ENCODE measurements at regions not wholly inside any gene's neighbourhood (a gene's known extent, or its start where the extent isn't known, plus 50 kb on each side); places are given as distances from the start of the nearest gene placed in this dataset.

- peak; percentile 25 for DNase-seq (ENCODE audit: low read depth)
Measured at GRCh38 chrX:40278340-40279090, 180.8 kb upstream of the BCOR start.

DNA sequence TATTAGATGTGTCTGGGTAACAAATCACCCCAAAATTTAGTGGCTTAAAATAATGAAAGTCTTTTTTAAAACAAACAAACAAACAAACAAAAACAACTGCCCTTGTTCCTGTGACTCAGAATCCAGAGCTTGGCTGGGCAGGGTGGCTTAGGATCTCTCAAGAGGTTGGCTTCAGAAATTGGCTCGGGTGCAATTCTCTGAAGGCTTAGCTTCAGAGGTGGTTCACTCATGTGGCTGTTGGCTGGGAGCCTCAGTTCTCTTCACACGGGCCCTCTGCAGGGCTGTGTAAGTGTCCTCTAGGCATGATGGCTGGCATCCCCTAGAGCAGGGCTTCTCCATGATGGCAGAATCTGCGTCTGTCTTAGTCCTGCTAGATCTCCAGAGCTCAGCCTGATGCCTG is 179.9 kb upstream of the BCOR start:
- no peak for DNase-seq (ENCODE audit: low read depth)

DNA sequence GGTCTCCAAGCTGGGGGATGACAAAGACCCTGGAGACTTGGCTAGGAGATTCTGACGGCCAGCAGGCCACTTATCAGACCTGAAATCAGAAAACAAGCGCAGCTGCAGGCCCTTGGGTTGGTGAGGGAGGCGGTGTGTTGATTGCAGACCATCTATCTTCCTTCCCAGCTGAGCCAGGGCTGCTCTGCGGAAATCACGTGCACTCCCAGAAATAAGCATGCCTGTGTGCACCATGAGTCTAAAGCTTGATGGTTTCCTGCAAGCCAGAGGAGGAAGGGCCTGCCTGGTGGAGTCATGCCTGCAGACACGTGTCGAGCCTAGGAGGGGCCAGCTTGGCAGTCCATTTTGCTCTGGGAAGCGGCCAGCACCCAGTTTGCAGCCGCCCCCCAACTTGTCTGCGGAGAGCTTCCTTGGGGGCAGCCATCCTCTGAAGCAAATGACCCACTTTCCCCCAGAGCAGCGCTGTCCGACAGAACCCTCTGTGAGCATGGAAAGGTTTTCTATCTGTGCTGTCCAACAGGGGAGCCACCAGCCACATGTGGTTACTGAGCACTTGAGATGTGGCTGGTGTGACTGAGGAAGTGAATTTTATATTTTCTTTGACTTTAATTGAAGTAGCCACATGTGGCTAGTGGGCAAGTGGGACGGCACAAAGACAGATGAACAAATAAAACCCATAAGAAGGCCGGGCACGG is 175.7 kb upstream of the BCOR start:
- no peak for DNase-seq (ENCODE audit: low read depth)

GRCh38 chrX:40272776-40273175 is 175.0 kb upstream of the BCOR start:
- DNase-seq (ENCODE audit: low read depth), result no peak

- DNase-seq (ENCODE audit: low read depth), result no peak
Measured at GRCh38 chrX:40272141-40272540, 174.4 kb upstream of the BCOR start.

- no peak for DNase-seq (ENCODE audit: low read depth)
Measured at GRCh38 chrX:40268188-40268520, 170.4 kb upstream of the BCOR start.

DNA sequence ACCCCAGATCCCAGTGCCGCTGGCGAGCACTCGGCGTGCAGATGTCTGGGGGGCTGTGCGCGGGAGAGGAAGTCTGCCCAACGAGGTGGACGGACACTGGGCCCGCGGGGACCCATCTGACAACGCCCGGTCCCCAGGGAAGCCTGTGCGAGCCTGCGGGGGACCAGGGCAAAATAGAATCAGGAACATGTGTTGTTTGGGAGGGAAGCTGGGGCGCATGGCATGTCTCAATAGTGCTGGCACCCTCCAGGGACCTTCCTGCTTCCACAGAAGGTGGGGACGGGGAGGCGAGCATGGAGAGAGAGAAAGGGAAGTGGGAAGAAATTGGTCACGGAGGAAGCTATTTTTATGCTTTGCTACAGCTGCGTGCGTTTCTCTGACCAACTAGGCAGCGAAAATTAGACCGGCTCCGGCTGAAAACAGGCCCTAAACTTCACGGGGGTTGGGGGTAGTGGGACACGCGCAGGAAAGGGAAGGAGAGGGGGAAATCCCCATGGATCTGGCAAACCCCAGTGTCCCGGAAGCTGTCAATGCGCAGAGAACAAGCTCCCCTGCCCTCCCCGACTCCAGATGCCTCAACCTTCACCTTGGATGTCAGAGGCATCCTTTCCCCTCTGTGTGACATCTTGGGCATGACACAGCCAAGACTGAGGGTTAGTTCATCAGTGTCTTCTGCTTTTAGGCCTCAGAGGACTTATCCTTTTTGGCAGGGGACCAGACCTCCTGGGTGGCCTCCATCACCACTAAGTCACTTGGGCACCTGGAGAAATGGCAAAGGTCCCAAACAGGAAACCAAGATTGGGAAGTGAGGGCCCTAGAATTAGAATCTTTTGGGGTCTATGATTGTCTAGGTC is 169.8 kb upstream of the BCOR start:
- DNase-seq (ENCODE audit: low read depth), result no peak

GRCh38 chrX:40266490-40267333 is 169.0 kb upstream of the BCOR start:
- peak; percentile 30 for DNase-seq (ENCODE audit: low read depth)

DNA sequence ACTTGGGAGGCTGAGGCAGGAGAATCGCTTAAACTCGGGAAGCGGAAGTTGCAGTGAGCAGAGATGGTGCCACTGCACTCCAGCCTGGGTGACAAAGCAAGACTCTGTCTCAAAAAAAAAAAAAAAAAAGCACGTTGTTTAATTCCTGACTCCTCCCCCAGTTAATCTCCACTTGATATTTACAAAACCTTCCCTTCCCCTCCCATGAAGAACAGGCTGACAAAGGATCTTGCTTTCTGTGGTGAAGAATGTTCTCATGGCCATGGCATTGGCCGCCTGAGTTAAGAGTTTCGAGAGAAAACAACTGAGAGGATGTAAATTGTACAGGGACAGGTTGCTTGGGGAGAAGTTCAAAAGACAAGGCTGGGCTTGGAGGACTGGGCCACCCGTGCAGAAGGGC is 168.2 kb upstream of the BCOR start:
- no peak for DNase-seq (ENCODE audit: low read depth)

DNA sequence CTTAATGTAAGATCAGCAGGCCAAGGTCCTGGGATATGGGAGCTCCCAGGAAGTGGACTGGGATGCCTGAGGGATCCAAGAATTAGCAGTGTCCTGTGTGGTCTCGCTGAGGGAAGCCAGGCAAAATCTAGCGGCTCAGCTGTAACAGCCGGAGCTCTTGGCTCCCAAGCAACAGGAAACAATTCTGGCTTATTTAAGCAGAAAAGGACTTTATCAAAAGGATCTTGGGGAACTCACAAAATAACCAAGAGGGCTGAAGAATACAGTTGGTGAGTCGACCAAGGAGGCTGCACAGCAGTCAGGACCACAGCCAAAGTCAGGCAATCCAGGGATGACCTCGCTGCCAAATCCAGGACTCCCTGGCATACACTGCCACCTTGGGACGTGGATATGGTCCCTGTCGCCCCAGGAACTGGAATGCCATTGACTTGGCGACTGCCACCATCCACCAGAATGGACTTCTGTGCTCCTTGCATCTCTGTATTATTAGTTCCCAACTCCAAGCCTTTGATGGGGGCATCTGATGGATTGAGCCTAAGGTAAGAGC is 165.3 kb upstream of the BCOR start:
- no peak for DNase-seq (ENCODE audit: low read depth)

DNA sequence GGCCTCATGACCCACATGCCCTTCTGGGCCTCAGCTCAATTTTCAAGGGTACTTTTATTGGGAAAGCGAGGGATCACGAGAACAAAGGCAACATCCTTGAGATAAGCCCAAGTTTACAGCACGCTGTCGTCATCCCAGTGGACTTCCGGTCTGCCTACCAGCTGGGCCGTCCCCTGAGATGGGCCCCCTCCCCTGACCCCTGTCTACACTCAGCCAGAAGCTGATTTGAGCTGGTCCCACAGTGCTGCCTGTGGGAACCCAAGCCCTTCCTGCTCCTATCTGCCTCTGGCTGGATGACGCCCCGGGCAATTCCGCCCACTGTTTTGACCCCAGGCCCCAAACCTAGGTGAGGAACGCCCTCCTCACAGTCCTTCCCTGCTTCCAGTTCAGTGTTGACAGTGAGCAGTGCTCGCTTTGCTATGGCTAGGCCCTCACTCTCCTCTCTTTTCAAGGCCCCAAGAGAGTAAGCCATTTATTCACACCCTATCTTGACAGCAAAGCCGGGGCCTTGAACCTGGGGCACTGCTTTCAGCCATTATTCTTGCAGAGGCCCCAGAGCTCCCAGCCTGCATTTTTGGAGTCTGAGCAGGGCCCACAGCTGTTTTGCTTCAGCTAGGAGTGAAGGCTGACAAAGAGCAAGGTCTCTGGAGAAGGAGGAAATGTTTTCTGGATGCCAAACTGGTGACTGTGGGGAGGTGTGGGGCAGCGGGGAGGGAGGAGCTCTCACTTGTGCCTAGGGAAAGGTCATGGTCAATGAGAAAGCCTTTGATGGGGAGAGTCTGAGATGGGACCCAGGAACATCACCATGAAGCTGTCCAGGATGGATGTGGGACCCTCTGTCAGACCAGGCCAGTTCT is 164.6 kb upstream of the BCOR start:
- no peak for DNase-seq (ENCODE audit: low read depth)

- DNase-seq (ENCODE audit: low read depth), result no peak
Measured at GRCh38 chrX:40261833-40262156, 164.0 kb upstream of the BCOR start.

DNA sequence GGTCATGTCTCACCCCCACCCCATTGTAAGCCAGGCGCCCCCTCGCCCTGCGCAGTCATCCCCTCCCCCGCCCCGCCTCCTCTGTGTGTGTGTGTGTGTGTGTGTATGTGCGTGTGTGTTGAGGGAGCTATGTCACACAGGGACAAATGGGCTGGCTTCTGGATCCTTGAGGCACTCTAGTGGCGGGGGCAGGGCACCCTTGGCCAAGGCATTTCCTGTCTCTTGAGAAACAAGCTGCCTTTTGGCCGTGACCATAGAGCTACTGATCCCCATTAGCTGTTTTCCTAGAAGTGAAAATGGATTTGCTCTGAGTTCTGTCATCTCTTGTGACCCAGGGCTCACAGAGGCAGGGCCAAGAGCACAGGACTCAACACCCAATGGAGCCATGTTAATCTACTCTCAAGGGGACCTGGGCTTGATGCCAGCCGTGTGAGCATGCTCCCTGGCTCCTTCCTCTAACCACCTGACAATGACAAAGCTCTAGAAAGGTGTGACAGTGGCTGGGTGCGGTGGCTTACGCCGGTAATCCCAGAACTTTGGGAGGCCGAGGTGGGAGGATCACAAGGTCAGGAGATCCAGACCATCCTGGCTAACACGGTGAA is 162.5 kb upstream of the BCOR start:
- no peak for DNase-seq (ENCODE audit: low read depth)

DNA sequence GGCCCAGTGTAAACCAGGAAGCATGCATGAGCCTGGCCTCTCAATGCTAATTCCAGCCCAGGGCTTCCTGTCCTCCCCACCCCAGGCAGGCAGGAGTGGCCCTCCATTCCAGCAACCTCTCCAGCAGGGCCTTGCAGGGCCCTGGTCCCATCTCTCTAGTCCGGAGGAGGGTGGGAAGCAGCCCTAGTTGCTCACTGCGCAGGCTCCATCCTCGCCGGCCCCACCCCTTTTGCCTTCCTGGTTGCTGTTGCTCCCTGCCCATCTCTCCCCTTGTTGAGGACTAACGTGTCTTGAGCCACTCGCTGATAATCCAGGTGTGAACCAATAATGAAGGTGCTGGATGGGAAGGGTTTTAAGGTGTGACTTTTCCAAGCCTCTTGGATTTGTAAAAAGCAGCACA is 161.2 kb upstream of the BCOR start:
- DNase-seq (ENCODE audit: low read depth), result no peak

GRCh38 chrX:40253771-40254170 is 156.0 kb upstream of the BCOR start:
- DNase-seq (ENCODE audit: low read depth), result no peak

- DNase-seq (ENCODE audit: low read depth), result no peak
Measured at GRCh38 chrX:40249582-40249981, 151.8 kb upstream of the BCOR start.

- no peak for DNase-seq (ENCODE audit: low read depth)
Measured at GRCh38 chrX:40248822-40249221, 151.1 kb upstream of the BCOR start.

GRCh38 chrX:40247848-40248622 is 150.3 kb upstream of the BCOR start:
- no peak for DNase-seq (ENCODE audit: low read depth)

- DNase-seq (ENCODE audit: low read depth), result no peak
Measured at GRCh38 chrX:40247382-40247781, 149.6 kb upstream of the BCOR start.

All from activated T-cell treated with anti-CD3 and anti-CD28 coated beads for 1 hour (primary cell).